ENCODE measurements at regions not wholly inside any gene's neighbourhood (a gene's known extent, or its start where the extent isn't known, plus 50 kb on each side); places are given as distances from the start of the nearest gene placed in this dataset.

DNA sequence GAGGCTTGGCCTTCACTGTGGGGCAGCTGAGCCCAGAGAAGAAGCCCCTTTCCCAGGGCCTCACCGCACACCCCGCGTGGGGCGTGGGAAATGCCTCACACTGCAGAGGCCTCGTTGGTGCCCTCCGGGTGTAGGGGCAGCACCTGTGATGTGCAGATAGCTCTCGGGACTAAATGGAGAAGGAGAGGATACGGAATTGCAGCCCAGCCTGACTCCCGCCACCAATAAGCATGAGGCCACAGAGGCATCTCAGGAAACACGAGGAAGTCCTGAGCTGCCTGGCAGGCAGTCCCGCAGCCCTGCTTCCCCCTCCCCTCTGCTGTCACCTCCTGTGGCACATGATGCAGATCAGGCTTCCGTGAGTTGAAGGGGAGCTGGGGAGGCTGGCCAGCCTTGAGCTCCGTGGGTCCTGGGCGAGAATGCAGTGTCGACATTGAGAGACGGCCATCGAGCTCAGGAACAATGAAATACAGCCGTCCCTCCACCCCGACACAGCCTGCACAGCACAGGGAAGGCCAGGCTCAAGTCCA, 59.6 kb upstream of the PPP2R2D start:
- no peaks in the 10 kb centered on the region for H3K9me3 Mint-ChIP-seq
- no peak for ATAC-seq (replicated peaks)

DNA sequence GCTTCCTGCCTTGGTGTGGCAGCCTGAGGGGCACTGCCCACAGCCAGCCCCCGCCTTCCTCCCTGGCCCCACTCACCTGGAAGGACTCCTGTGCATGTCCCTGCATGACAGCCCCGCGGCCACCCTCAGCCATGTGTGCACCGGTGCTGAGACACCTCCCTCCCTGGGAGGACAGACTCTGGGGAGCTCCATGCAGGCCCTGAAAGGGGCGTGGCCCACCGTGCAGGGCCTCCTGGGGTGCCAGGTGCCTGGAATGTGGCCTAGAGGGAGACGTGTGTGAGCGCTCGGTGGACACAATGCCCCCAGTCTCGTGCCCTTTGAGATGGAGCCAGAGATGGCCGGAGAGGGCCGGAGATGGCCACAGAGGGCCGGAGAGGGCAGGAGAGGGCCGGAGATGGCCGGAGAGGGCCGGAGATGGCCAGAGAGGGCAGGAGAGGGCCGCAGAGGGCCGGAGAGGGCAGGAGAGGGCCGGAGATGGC, 59.1 kb upstream of the PPP2R2D start:
- no peaks in the 10 kb centered on the region for H3K9me3 Mint-ChIP-seq
- H3K27me3 Mint-ChIP-seq = peaks cover 0 to 6% of the 10 kb centered on the region in 2 donors
- no peak for ATAC-seq (replicated peaks)

More for the DNA sequence above, 59.6 kb upstream of the PPP2R2D start:
- no peak for DNase-seq
- Mint-ChIP-seq H3K27ac (no peak overlapping the region), H3K36me3 (no peaks in the 10 kb centered on the region), H3K4me3 (no peak overlapping the region), H3K27me3 (peaks cover 0 to 6% of the 10 kb centered on the region in 2 donors), H3K4me1 (no peaks in the 10 kb centered on the region)

DNA sequence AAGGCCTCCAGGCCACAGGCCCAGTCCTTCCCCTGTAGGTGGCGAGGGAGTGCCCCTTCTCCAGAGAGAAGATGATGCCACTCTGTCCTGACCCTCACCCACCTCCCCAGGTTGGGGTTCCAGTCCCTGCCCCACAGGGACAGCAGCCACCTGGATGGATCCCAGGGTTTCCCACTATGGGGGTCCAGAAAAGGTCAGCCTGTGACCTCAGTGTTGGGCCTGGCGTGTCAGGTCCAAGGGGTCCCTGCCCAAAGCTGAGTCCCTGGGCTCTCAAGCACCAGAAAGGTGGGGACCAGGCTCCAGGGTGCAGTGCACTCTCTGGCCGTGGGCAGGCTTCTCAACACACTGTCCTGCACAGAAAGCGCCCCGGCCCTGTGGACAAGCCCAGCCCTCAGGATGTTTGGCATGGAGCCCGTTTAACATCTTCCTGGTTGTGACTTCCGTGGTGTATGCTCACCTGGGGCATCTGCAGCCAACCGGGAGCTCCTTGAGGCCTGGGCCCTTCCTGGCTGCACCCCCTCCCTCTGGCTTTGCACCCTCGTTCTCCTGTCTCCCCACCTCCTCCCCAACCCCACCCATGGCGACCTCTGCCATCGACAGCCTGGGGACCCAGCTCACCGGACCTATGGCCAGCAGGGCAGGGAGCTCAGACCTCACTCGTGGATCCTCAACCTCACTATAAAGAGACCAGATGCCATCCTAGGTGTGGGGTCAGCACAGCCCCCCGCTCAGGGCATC, 58.3 kb upstream of the PPP2R2D start:
- DNase-seq = no peak
- no peaks in the 10 kb centered on the region for H3K4me1 Mint-ChIP-seq
- no peaks in the 10 kb centered on the region for H3K36me3 Mint-ChIP-seq
- H3K4me3 Mint-ChIP-seq = no peak overlapping the region
- peaks cover 0 to 6% of the 10 kb centered on the region in 2 donors for H3K27me3 Mint-ChIP-seq
- no peak for ATAC-seq (replicated peaks)
- H3K9me3 Mint-ChIP-seq = no peaks in the 10 kb centered on the region
- H3K27ac Mint-ChIP-seq = no peak overlapping the region

More for the DNA sequence above, 59.1 kb upstream of the PPP2R2D start:
- no peaks in the 10 kb centered on the region for H3K4me1 Mint-ChIP-seq
- H3K36me3 Mint-ChIP-seq = no peaks in the 10 kb centered on the region
- H3K4me3 Mint-ChIP-seq = no peak overlapping the region
- DNase-seq = no peak
- no peak overlapping the region for H3K27ac Mint-ChIP-seq

DNA sequence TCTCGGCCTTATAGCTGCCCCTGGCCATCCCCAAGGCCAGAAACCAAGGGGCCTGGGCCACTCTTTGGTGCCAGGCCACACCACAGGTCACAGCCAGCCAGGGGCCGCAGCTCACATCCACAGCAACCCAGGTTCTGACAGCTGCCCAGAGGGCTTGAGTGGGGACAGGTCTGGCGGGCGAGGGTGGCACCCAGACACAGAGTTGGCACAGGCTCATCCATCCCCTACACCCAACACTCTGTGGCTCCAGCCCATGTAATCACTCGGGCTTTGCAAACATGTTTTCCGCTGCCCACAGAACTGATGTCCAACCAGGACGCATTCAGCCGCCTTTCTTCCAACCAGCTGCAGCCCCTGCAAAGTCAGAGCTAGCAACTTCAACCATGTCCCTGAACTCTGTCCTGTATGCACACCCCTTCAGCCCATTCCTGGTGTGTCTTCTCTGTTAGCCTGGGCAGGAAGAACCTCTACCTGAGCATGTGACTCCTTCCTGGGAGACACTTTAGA, 57.7 kb upstream of the PPP2R2D start:
- no peak for DNase-seq
- no peak overlapping the region for H3K4me3 Mint-ChIP-seq
- H3K27ac Mint-ChIP-seq = no peak overlapping the region
- ATAC-seq (replicated peaks) = no peak
- H3K27me3 Mint-ChIP-seq = peaks cover 0 to 6% of the 10 kb centered on the region in 2 donors
- no peaks in the 10 kb centered on the region for H3K4me1 Mint-ChIP-seq
- H3K36me3 Mint-ChIP-seq = no peaks in the 10 kb centered on the region
- H3K9me3 Mint-ChIP-seq = no peaks in the 10 kb centered on the region

DNA sequence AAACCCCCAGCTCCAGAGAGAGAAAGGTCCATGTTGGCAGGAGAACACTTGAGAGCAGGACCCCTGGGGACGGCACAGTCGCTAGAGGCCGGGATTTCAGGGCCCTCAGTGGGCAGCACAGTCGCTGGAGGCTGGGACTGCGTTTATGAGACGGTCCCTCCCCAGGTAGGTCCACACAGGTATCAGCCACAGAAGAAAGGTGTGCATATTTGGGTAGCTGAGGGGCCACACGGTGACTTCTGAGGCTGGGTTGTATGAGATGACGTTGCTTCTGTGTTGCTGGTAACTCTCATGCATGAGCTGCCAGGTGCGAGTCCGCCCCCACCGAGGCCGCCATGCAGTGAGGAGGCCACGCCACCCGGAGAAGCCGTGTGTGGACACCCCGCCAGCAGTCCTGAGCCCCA, 56.9 kb upstream of the PPP2R2D start:
- H3K27me3 Mint-ChIP-seq = peaks cover 0 to 6% of the 10 kb centered on the region in 2 donors
- no peak for DNase-seq
- H3K27ac Mint-ChIP-seq = no peak overlapping the region
- no peak overlapping the region for H3K4me3 Mint-ChIP-seq
- no peaks in the 10 kb centered on the region for H3K9me3 Mint-ChIP-seq
- H3K4me1 Mint-ChIP-seq = no peaks in the 10 kb centered on the region
- no peaks in the 10 kb centered on the region for H3K36me3 Mint-ChIP-seq
- no peak for ATAC-seq (replicated peaks)

DNA sequence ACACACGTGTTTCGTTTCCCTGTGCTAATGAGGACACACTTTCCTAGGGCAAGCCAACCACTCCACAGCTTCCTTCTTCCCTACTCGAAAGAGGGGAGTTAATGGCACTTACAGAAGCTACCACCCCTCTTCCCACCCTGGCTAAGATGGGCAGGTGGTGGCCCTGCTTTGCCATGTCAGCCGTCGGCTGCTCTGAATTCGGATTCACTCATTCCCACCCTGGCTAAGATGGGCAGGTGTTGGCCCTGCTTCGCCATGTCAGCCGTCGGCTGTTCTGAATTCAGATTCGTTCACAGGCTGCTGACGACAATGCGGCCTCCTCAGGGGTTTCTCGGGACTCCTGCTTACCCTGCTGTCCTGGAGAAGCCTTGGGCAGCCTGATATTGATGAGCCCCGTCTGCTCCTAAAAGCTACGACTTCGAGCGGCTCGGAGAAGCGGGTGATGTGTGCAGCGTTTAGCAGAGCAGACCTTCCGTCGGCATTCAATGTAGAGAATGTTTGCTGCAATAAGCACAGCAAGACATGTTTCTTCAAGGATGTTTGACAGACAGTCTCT, 56.2 kb upstream of the PPP2R2D start:
- ATAC-seq (replicated peaks) (no peak), DNase-seq (no peak)
- Mint-ChIP-seq H3K27me3 (peaks cover 0 to under 1% of the 10 kb centered on the region in 2 donors), H3K4me1 (no peaks in the 10 kb centered on the region), H3K36me3 (no peaks in the 10 kb centered on the region), H3K9me3 (no peaks in the 10 kb centered on the region), H3K27ac (no peak overlapping the region), H3K4me3 (no peak overlapping the region)

DNA sequence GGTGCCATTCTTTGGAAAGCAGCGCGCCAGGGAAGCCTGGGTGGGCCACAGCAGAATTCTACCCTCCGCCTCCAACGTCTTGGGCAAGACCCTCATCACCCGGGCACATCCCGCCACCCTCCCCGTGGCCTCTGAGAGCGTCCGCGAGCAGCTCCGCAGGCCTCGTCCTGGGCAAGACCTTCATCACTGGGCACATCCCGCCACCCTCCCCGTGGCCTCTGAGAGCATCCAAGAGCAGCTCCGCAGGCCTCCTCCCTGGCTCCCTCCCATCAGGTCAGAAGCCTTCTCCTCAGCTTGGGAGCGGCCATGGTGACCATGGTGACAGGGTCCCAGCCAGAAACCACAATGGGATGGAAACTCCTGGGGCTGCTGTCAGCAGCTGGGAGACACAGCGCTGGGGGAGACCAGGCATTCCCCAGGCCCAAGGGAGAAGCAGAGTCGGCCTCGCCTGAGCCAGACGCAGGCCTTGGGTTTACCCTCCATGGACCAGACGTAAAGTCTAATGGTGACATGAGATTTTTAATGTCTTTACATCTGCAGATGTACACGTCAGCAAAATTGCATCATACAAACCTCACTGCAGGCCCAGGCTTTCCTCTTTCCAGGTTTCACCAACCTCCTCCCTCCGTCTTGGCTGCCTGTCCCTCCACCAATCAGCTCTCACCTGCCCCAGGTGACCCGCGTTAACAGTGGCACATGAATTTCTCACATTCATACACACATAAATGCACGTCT, 55.1 kb upstream of the PPP2R2D start:
- no peak overlapping the region for H3K4me3 Mint-ChIP-seq
- H3K9me3 Mint-ChIP-seq = peaks cover under 1 to 2% of the 10 kb centered on the region in 2 donors
- ATAC-seq (replicated peaks) (no peak), DNase-seq (no peak)
- H3K27ac Mint-ChIP-seq = no peak overlapping the region
- no peaks in the 10 kb centered on the region for H3K27me3 Mint-ChIP-seq
- no peaks in the 10 kb centered on the region for H3K4me1 Mint-ChIP-seq
- no peaks in the 10 kb centered on the region for H3K36me3 Mint-ChIP-seq

DNA sequence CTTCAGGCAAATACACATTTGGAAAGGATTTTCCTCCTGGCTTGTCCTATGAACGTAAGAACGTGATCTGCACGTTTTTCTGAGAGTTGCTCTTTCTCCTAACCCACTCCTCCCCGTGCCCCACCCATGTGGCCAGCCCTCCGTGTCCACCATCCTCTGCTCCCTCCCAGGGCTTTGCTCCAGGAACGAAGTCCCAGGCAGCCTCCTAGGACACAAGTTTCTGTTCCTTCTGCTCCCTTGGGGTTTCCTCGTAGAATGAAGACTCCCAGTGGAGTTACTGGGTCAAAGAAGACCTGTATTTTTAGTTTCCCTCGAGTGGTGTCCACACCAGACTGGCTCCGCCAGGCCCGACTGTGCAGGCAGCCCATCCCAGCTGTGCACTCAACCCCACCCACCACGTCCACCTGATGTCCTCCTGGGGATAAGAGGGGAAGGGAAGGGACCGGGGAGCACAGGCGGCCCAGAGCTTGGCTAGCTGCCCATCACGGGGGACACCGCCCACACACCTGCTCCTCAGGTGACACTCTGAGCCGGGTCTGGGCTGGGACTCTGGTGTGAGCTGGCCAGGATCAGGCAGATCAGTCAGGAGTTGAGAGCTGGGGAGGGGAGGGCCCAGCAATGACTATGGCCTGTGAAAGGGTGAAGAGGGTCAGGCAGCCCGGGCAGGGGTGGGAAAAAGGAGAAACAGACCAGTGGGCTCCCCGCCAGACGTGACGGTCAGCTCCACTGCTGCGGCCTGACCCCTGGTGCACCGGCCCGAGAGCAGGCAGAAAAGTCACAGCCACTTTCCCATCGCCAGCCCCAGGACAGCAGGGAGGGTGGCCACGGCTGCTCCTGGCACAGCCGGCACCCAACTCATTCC, 54.3 kb upstream of the PPP2R2D start:
- no peaks in the 10 kb centered on the region for H3K4me1 Mint-ChIP-seq

DNA sequence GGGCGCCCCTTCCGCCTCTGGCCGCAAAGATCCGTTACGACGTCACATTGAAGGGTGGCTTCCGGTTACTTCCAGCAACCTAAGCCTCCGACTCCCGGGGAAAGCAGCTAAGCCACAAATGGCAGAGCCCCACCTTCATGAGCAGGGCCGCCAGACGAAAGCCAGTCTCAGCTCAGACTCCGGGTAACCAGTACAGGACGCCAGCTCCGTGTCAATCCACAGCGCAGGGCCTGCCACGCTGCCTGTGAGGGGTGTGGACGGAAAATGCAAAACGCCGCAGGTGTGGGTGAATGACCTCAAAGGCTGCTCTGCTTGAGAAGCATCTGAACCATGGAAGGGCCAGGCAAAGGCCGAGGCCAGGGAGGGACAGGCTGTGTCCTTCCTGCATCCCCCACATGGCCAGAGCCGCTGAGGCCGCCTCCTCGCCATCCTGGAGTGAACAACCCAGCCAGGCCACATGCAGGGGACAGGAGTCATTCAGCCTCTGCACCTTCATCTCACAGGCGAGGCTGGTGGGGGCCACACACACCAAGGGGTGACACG, 53.5 kb upstream of the PPP2R2D start:
- no peak for DNase-seq
- Mint-ChIP-seq H3K36me3 (no peaks in the 10 kb centered on the region), H3K4me3 (no peak overlapping the region), H3K27ac (no peak overlapping the region), H3K9me3 (peaks cover 6 to 8% of the 10 kb centered on the region in 2 donors), H3K27me3 (no peaks in the 10 kb centered on the region), H3K4me1 (no peaks in the 10 kb centered on the region)
- no peak for ATAC-seq (replicated peaks)

More for the DNA sequence above, 54.3 kb upstream of the PPP2R2D start:
- ATAC-seq (replicated peaks) (no peak), DNase-seq (no peak)
- no peaks in the 10 kb centered on the region for H3K36me3 Mint-ChIP-seq
- H3K4me3 Mint-ChIP-seq = no peak overlapping the region
- no peaks in the 10 kb centered on the region for H3K27me3 Mint-ChIP-seq
- no peak overlapping the region for H3K27ac Mint-ChIP-seq
- peaks cover 6 to 8% of the 10 kb centered on the region in 2 donors for H3K9me3 Mint-ChIP-seq

DNA sequence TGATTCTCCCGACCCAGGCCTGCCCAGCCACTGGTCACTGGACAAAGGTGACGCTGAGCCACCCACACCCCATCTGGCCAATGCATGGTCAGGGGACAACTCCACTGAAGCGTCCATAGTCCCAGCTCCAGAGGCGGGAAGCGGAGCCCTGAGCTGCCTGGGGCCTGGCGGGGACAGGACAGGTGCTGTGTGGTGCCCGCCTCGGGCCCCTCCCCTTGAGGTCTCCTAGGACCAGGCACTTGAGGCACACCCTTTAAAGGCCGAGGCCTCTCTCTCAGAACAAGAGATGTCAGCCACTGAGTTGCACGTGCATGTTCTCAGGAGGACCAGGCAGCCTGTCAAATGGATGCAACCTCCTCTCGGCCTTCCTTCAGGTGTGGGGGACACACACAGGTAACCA, 52.5 kb upstream of the PPP2R2D start:
- H3K9me3 Mint-ChIP-seq = peaks cover 6 to 8% of the 10 kb centered on the region in 2 donors
- H3K27ac Mint-ChIP-seq = no peak overlapping the region
- no peaks in the 10 kb centered on the region for H3K4me1 Mint-ChIP-seq
- H3K4me3 Mint-ChIP-seq = no peak overlapping the region
- ATAC-seq (replicated peaks) (no peak), DNase-seq (no peak)
- H3K27me3 Mint-ChIP-seq = no peaks in the 10 kb centered on the region
- H3K36me3 Mint-ChIP-seq = no peaks in the 10 kb centered on the region

DNA sequence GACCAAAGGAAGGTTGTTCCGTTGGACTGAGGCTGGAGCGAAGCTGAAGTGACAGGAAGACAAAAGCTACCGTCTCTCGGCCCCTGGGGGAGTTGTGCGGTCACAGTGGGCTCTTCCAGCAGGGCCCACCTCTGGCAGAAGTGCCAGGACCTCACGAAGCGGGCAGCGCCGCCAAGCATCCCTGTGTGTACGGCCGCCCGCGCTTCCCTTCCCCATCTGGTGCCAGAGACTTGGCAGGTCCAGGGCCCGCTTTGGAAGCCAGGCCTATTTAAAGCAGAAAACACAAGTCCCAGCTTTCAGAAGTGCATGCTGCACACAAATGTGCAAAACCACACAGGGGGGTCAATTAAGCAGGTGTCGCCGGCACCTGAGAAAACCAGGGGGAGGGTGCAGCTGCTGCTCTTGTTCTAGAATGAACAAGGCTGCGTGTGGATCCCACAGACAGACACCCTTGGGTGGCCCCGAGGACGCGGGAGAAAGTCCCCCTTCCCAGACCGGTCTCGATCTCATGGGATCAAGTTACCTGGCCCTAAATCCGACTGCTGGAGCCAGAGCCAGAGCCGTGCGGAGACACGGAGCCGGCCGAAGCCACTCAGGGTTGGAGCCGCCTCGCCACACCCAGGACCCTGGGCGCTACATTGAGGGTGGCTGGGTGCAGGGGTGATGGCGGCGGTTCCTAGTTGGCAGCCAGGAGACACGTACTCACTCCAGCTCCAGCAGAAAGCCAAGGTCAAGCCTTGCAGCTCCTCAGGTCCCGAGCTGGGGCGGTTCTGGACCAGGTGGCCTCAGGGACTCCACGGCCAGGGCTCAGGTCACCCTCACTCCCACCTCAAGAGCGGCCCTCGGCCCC, 51.8 kb upstream of the PPP2R2D start:
- Mint-ChIP-seq H3K36me3 (no peaks in the 10 kb centered on the region), H3K27me3 (no peaks in the 10 kb centered on the region), H3K27ac (no peak overlapping the region), H3K9me3 (peaks cover 6 to 8% of the 10 kb centered on the region in 2 donors), H3K4me3 (no peak overlapping the region), H3K4me1 (no peaks in the 10 kb centered on the region)
- ATAC-seq (replicated peaks) = no peak
- DNase-seq = no peak

DNA sequence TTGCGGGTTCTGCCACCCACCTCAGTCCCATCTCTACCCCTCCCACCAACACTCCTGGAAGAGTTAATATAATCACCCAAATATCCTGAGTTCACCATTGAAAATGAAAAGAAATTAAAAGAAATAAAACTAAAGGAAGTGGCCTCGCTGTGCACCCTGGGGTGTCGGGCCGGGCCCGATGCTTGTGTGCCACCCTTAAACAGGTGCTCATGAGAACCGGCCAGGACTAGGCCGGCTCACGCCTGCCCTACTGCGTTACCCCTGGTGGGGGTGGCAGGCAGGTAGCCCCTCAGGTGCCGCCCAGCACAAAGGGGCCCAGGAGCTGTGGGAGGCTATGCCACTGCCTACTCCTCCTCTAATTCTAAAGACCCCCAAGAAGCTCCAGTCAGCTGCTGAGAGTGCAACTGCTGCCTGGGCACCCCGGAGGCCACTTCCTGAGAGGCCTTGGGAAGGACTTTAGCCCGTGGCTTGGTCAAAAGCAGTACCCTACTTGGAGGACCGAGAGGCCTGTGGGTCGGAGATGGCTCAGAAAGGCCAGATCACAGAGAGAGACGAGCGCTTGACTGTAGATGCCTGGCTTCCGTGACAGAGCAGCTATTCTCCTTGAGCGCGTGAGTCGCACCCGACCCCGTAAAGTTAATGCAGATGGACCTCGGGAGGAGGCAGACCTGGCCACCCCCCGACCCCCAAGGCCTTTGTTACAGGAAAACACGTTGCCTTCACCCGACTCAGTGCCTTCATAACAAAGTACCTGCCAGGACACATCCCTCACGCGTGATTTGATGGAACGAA, 51.0 kb upstream of the PPP2R2D start:
- peaks cover 2 to 3% of the 10 kb centered on the region in 2 donors for H3K27me3 Mint-ChIP-seq
- no peaks in the 10 kb centered on the region for H3K36me3 Mint-ChIP-seq
- H3K4me3 Mint-ChIP-seq = no peak overlapping the region
- H3K27ac Mint-ChIP-seq = no peak overlapping the region
- no peak for DNase-seq
- H3K9me3 Mint-ChIP-seq = peaks cover 6 to 8% of the 10 kb centered on the region in 2 donors
- ATAC-seq (replicated peaks) = no peak
- no peaks in the 10 kb centered on the region for H3K4me1 Mint-ChIP-seq
